Uterus (tissue), 3 donors: ENCODE measurements at regions not wholly inside any gene's neighbourhood (a gene's known extent, or its start where the extent isn't known, plus 50 kb on each side); places are given as distances from the start of the nearest gene placed in this dataset.

Source experiments
- DNase-seq, 2 donors: peaks; one replicate each; pipeline ENCODE4 v3.0.0-alpha.2; 2019 to 2020
- H3K27ac ChIP-seq, 2 donors: fragments of 200-600 bp; sonication (generic); 1 replicate in 1 of 2; 2 replicates in 1 of 2; pipeline ENCODE4 v1.5.1; 2016 to 2018
- H3K27me3 ChIP-seq, 2 donors: fragments of 200-600 bp; sonication (generic); one replicate each; pipeline ENCODE4 v1.5.1; 2018 to 2019; ENCODE audit warnings: control low read depth in 1 of 2
- H3K36me3 ChIP-seq, 2 donors: fragments of 200-600 bp; sonication (generic); one replicate each; pipeline ENCODE4 v1.5.1; 2019; ENCODE audit warnings: control low read depth in 1 of 2
- H3K4me1 ChIP-seq, 2 donors: fragments of 200-600 bp; sonication (generic); one replicate each; pipeline ENCODE4 v1.5.1; 2018 to 2019; ENCODE audit warnings: control low read depth in 1 of 2
- H3K4me3 ChIP-seq, 2 donors: fragments of 200-600 bp; sonication (generic); 1 replicate in 1 of 2; 2 replicates in 1 of 2; pipeline ENCODE4 v1.5.1; 2018 to 2019; ENCODE audit warnings: mild to moderate bottlenecking in 1 of 2
- H3K9me3 ChIP-seq, 2 donors: fragments of 200-600 bp; sonication (generic); one replicate each; pipeline ENCODE4 v1.5.1; 2019; ENCODE audit warnings: control low read depth in 1 of 2
- CTCF ChIP-seq, 4 experiments: fragments of 200-600 bp in 2 of 4; fragments of 450-650 bp in 2 of 4; sonication (generic) in 2 of 4; IDR thresholded peaks; one replicate each; pipeline ENCODE4 v1.5.1; 2016 to 2019; ENCODE audit warnings: antibody characterized with exemption in 4 of 4, mild to moderate bottlenecking in 2 of 4, moderate library complexity in 1 of 4
- POLR2A ChIP-seq, 2 donors: fragments of 450-650 bp; IDR thresholded peaks; one replicate each; pipeline ENCODE4 v1.6.1; 2016; ENCODE audit warnings: antibody characterized with exemption in 2 of 2, mild to moderate bottlenecking in 1 of 2, moderate library complexity in 1 of 2
- intact Hi-C: fragments of 100-400 bp; cut with DNase I; formaldehyde crosslinking; loops from one replicate; pipeline ENCODE4 v1.15.1; 2023; ENCODE audit warnings: low total_unique reads
- donor health status: DM: yes; HTN: yes; CAD: no.

- no peaks in the 10 kb centered on the region for H3K36me3 ChIP-seq
- DNase-seq: no peak
- H3K4me1 ChIP-seq: no peaks in the 10 kb centered on the region
- intact Hi-C loops: no loop called here
- TF ChIP-seq POLR2A (IDR thresholded peaks at IDR 0.05) (no peak), CTCF (IDR thresholded peaks at IDR 0.05) (no peak)
- H3K27ac ChIP-seq: no peak overlapping the region
- H3K27me3 ChIP-seq: no peaks in the 10 kb centered on the region
- no peaks in the 10 kb centered on the region for H3K9me3 ChIP-seq
- no peak overlapping the region for H3K4me3 ChIP-seq
Measured at GRCh38 chr7:9876053-9876452, 1097.6 kb upstream of the PHF14 start.

GRCh38 chr7:9889554-9889953 is 1084.1 kb upstream of the PHF14 start:
- no peaks in the 10 kb centered on the region for H3K4me1 ChIP-seq
- no peaks in the 10 kb centered on the region for H3K27me3 ChIP-seq
- H3K4me3 ChIP-seq: no peak overlapping the region
- intact Hi-C loops: no loop called here
- H3K36me3 ChIP-seq: no peaks in the 10 kb centered on the region
- no peak for DNase-seq
- TF ChIP-seq CTCF (IDR thresholded peaks at IDR 0.05) (no peak), POLR2A (IDR thresholded peaks at IDR 0.05) (no peak)
- no peak overlapping the region for H3K27ac ChIP-seq
- H3K9me3 ChIP-seq: no peaks in the 10 kb centered on the region

- H3K9me3 ChIP-seq: no peaks in the 10 kb centered on the region
- TF ChIP-seq CTCF (IDR thresholded peaks at IDR 0.05) (no peak), POLR2A (IDR thresholded peaks at IDR 0.05) (no peak)
- H3K27me3 ChIP-seq: no peaks in the 10 kb centered on the region
- no peak overlapping the region for H3K4me3 ChIP-seq
- intact Hi-C loops: no loop called here
- H3K36me3 ChIP-seq: no peaks in the 10 kb centered on the region
- H3K27ac ChIP-seq: no peak overlapping the region
- DNase-seq: no peak
- H3K4me1 ChIP-seq: no peaks in the 10 kb centered on the region
Measured at GRCh38 chr7:9890092-9890491, 1083.6 kb upstream of the PHF14 start.

GRCh38 chr7:9891056-9891455 is 1082.6 kb upstream of the PHF14 start:
- DNase-seq: no peak
- no peaks in the 10 kb centered on the region for H3K36me3 ChIP-seq
- no peak overlapping the region for H3K27ac ChIP-seq
- intact Hi-C loops: no loop called here
- no peak overlapping the region for H3K4me3 ChIP-seq
- no peaks in the 10 kb centered on the region for H3K4me1 ChIP-seq
- no peaks in the 10 kb centered on the region for H3K9me3 ChIP-seq
- no peaks in the 10 kb centered on the region for H3K27me3 ChIP-seq
- TF ChIP-seq POLR2A (IDR thresholded peaks at IDR 0.05) (no peak), CTCF (IDR thresholded peaks at IDR 0.05) (no peak)

- Histone ChIP-seq H3K27me3 (no peaks in the 10 kb centered on the region), H3K27ac (no peak overlapping the region), H3K4me1 (no peaks in the 10 kb centered on the region), H3K36me3 (no peaks in the 10 kb centered on the region), H3K9me3 (no peaks in the 10 kb centered on the region), H3K4me3 (no peak overlapping the region)
- intact Hi-C loops: no loop called here
- no peak for DNase-seq
- no peak for TF ChIP-seq CTCF (IDR thresholded peaks at IDR 0.05)
- no peak for TF ChIP-seq POLR2A (IDR thresholded peaks at IDR 0.05)
Measured at GRCh38 chr7:9900339-9900738, 1073.3 kb upstream of the PHF14 start.
